HG03045 (cell line): ENCODE measurements at regions not wholly inside any gene's neighbourhood (a gene's known extent, or its start where the extent isn't known, plus 50 kb on each side); places are given as distances from the start of the nearest gene placed in this dataset.

ENCODE experiments used
- ATAC-seq: cut with Tn5 transposase; IDR thresholded peaks from one replicate; pipeline ENCODE4 v1.9.1; 2021; ENCODE audit warnings: mild to moderate bottlenecking, moderate library complexity; ENCODE audit not compliant: unreplicated experiment

DNA sequence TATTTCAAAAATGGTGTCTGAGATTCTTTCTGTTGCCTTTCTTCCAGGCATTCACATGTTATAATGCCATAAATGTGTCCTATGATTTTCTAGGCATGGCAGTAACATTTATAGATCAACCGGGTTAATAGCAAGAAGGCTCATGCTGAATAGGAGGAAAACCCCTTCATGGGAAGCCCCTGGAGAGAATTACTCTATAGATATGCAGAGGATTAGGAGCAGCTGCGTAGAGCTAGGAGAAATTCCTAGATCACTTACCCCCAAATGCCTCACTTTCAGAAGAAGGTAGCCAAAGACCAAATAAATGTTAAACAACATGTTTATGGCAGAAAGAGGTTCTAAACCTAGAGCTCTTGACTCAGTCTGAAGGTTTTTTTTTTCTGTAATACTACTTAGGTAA is 153.4 kb upstream of the CTNNA2 start:
- no peak for ATAC-seq

DNA sequence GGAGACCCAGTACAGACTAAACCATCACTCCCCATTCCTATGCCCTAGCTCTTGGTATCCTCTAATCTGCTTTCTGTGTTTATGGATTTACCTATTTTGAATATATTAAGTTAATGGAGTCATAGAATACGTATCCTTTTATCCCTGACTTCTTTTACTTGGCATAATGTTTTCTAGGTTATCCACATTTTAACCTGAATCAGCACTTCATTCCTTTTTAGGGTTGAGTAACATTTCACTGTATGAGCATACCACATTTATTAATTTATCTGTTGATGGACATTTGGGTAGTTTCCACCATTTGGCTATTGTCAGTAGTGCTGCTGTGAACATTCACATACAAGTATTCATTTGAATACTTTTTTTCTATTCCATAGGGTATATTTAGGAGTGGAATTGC is 157.3 kb upstream of the CTNNA2 start:
- ATAC-seq = no peak

DNA sequence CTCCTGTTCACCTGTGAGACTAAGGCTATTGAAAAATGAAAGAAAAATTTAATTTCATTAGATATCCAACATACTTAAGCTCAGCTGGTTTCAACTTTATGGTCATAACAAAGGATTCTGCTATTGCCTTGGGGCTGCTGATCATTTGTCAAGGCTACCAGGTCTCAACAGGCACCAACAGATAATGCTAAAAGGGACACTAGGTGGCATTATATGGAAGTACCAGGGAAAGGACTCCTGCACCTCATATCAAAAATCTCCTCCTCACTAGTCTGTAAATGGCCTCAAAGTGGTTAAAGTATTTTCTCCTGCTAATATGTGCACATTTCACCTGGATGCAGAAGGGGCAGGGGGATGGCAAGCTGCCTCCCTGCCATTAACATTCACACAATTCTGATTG is 167.9 kb upstream of the REG3A start:
- ATAC-seq = no peak

DNA sequence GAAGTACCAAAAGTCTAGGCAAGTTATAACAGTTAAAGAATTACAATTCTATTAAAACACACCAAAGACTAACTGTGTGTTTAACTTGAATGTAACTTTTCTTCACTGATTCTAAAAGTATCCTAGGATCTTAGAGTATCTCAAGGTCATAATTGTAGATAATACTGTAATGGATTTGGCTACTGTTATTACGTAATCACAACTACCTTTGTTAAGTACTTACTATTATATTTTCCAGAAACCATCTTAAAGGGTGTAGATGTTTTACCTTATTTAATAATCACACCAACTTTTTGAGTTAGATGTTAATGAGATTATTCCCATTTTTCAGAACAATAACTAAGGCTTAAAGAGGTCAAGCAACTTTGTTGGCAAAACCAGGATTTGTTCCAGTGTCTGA is 161.3 kb upstream of the REG3A start:
- ATAC-seq = no peak

DNA sequence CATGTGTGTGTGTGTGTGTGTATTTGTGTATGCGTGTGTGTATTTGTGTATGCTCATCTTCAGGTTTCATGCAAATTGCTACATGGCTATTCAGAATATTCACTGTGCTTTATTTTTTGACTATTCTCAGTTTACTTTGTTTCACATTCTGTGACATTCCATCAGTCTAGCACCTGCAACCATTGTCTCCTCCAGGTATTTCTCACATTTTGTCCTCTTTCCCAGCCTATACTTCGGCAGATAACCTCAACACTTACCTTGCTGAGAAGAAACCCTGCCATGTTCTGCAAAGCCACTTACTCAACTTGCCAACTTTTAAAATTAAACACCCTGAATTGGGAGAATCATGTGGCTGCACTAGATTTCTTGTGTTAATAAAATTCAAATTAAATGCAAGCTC is 135.4 kb upstream of the REG3A start:
- ATAC-seq = no peak

DNA sequence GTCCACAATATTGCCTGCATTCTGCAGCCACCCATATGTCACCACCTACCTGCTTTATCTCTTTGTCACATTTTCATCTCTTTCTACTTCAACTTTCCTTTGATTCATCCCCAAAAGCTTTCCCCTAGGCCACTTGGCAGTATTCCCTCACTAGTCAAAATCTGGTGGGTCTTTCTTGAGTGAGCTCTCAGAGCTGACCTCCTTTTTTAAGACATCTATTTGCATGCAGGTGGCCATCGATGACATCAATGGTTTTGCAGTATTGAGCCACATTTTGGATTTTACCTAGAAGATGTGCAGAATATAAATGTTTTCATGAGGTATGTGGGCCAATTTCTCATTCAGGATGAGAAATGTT is 133.4 kb upstream of the REG3A start:
- no peak for ATAC-seq

DNA sequence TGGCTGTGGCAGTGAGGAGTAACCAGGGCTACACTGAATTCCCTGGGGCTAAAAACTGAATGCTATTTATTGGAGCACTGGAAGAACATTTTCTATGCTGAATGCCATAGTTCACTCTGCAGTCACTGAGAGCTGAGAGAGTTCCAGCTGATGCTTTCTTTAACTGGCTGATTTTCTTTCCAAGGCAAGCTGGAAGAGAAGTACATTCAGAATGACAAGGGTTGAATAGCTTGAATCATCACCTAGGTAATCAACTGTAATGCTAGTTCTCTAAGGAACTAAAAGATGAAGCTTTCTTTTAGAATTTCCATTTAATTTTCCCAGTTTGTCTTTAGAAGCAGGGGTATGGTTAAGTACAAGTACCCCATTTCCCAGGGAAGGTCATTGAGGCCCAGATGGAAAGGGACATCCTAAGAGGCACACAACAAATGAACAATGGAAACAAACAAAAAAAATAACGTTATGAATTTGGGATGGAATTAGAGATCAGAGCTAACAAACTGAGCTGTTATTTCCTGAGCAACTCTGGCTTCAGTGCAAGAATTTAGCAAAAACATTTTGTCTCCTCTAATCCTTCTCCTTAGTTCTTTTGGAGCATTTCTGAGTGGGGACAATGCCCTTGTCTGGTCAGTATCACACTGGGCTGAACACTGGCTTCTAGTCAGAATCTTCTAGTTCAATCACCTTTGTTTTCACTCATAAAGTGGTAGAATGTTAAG is 132.8 kb upstream of the REG3A start:
- no peak for ATAC-seq

DNA sequence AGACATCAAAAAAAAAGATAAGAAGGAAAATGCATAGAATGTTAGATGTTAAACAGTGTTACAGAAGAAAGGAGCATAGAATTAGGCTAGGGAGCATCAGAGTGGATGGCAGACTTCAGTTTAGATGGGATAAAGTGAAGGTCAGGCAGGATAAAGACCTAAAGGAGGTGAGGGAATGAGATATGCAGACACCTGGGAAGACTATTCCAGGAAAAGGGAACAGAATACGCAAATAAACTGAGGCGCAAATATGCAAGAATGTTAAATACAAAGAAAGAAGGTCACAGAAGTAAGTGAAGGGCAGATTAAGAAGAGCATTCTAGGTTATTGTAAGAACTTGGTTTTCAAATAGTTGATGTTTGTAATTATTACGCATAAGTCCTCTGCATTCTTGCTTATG is 116.3 kb upstream of the REG3A start:
- no peak for ATAC-seq

DNA sequence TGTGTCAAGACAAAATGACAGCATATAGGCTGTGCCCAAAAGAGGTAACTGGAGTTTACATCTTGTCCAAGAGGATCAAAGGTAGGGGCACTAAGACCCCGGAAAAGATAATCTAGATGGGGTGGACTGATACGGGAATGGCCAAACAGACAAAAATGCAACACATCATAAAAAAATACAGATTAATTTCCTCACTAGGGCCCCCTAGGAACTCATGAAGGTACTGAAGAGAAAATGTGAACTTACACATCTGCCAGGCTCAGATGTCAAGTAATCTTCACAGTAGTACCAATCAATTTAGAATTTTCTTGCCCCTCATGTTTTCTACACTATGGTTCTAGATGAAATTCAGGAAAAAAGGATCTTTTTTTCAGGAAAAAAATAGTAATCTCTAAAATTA is 115.6 kb upstream of the REG3A start:
- no peak for ATAC-seq

DNA sequence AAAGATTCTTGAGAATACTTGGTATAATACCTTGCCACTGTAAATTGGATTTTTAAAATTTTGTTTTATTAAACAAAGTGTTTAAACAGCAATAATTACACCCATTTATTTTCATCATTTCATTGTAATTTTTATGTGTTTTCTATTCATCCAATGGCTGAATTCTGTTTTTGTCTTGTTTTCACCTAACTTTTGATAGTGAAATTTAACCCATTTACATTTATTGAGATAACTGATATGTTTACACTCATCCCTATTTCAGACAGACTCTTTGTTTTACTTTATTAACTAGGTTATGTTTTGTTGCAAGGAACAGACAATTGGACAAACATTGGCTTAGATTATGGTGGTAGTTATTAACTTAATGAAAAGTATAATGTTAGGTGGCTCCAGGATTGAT is 113.1 kb upstream of the REG3A start:
- no peak for ATAC-seq

DNA sequence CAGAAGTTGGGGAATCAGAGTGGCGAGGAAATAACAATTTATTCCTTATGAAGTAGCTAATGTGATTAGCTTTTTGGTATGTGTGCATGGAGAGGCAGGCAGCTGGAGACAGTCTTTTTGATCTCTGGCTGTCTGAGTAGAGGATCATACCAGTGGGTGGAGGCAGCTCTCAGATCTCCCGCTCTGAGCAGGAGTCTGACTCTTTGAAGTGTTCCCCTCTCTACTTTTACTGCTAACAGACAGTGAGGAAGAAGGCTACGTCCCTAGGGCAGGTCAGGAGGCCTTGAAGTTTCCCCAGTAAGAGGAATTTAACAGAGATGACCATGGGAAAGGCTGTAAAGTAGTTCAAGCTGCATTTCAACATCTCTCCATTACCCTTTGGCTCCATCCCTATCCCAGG is 111.9 kb upstream of the REG3A start:
- no peak for ATAC-seq

DNA sequence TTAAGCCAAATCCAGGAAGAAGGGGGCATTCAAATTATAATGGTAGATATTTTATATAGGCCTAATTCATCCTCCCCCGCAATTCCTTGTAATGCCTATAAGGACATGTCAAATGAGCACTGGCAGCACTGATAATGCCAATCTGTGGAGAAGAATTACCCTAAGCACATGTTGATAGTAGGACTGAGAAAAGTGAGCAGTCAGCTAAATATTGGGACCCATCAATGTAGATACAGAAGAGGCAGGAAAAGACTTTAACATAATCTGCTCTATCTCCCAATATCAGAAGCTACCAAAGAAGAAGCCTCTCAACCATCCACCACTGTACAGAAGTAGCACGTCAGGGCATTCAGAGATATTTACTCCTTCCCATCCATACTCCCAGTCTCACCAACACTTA is 101.3 kb upstream of the REG3A start:
- no peak for ATAC-seq

DNA sequence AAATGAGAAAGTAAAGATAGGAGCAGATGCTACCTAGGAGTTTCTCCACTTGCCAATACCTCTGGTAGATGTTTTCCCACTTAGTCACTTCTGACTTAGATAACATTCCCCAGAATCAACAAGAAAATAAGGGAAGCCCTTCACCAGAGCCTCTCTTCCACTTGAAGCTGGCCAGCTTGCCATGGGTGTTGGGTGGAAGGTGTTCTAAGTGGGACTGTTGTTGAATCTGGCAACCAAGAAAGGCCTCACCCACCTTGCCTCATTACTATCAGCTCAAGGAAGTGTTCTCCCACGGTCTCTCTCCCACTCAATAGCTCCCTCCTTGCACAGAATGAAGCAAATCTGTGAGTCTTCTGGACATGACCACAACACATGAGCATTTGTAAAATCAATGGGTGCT is 100.4 kb upstream of the REG3A start:
- no peak for ATAC-seq

DNA sequence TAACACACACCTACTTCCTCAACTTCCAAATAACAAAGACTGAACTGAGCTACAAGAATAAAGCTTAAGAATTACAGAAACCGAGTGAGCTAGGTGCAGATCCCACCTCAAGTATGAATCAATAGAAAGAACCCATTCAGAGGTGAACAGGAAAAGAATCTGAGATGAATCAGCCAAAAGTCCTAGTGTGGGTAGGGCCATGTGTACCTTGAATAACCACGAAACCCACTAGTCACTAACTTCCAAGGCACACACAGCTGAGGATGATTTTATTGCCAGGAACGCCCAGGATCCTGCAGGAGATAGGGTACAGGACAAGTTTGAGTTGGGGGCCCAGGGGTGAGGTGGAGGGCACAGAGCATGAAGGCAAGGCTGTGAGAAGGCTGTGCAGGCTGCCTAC is 99.7 kb upstream of the REG3A start:
- ATAC-seq = no peak

DNA sequence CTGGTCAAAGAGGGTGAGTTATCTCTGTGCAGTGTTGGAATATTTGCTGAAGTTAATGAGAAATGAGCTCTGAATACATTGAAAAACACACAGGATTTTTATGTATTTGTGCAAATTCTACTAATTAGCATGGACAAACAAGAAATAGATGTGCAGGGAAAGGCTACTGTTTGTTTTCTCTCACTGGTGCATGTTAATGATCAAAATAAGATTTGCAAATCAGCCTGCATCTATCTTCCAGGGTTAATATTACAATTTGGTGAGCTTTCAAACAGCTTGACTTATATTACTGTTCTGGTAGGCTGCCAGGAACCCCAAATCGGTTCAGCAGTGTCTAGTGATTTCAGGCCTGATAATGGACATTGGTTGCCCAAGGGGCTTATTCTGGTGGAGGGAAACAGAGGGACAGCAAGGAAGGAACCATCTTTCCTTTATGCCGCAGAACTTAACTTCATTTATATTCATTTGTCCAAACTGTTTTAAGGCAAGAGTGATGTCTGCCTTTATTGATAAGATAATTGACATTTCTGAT is 93.8 kb upstream of the REG3A start:
- ATAC-seq = no peak

DNA sequence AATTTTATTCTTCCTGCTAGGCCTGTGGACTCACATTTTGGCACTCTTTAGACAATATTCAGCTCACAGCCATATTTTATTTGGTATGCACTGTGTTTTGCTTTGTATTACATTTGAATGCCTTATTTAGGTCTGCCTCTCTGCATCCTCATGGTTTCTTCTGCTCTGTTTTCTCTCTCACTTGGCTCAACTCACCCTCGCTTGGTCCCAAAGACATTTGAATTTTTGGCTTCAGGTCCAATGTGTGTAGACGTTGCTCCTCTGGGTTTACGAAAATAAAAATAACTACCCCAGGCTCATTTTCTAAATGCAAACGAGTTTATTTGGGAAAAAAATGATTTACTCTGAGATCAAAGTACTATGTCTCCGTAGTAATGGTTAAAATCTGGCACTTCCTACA is 91.1 kb upstream of the REG3A start:
- ATAC-seq = no peak

DNA sequence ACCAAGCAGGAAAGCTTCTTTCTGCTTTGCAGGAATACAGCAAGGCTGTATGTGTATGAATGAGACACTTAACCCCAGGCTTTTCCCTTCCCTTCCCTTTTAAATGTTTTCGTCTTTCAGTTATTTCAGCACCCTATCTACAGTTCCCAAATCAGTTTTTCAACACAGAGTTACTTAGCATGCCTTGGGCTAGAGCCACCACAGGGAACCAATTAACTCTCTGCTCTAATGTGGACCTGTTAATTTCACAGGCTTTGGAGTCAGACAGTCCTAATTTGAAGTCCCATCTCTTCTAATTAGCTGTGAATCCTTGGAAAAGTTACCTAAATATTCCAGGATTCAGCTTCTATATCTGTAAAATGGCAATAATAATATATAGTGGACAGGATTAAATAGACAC is 89.2 kb upstream of the REG3A start:
- no peak for ATAC-seq

DNA sequence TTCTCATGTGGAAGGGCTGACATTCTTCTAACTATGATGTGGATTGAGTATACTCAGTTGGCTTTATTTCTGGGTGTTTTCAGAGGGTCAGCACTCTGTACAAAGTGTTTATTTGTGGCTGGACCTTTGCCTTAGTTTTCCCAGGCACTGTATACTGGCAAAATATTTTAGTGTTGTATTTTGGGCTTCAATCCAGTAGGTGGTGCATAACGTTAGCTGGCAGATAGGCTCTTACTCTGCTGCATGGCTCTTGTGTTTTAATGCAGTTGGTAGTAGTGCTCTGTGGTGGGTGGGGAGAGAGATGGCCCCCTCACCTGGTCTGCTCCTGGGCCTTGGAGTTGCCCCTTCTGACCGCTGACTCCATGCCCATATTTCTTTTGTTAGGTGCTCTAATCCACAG is 75.6 kb upstream of the REG3A start:
- no peak for ATAC-seq

DNA sequence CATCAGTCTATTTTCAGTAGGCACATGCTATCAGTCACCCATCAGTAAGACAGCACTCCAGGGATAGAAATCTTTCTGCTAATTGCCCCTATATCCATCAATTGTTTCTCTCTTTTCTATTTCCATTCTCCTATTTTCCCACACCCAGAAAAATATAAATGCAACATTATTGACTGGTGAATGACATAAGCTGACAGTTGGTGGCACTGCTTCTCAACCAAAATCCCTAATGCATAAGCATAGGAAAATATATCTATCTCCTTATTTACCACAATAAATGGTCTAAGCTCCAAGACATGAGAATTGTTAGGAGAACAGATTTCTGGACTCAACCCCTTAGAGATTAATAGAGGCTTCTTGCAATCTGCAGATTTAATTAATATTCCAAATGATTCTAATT is 64.0 kb upstream of the REG3A start:
- ATAC-seq = no peak

DNA sequence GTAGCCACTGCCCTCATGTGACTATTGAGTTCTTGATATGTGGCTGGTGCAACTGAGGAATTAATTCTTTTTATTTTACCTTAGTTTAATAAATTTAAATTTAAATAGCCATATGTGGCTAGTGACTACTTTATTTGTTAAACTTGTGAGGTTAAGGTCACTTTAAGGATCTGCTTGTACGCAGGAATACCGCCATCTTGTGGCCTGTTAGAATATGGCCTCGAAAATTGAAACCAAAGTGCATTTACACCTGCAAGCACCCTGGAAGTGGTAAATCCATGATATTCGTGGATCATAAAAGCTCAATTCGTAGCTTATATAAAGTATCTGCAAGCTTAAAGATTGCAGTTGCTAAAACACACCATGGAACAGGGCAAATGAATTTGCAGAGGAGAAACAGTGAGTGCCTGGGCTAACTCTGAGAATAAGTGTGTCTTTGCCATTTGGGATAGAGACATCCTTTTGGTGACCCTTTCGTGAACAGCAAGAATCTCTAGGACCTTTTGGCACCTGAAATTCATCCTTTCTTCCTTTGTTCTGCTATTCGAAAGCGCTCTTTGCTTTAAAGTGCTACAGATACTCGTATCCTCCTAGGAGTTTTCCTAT is 59.9 kb upstream of the REG3A start:
- peak; percentile 69 for ATAC-seq

DNA sequence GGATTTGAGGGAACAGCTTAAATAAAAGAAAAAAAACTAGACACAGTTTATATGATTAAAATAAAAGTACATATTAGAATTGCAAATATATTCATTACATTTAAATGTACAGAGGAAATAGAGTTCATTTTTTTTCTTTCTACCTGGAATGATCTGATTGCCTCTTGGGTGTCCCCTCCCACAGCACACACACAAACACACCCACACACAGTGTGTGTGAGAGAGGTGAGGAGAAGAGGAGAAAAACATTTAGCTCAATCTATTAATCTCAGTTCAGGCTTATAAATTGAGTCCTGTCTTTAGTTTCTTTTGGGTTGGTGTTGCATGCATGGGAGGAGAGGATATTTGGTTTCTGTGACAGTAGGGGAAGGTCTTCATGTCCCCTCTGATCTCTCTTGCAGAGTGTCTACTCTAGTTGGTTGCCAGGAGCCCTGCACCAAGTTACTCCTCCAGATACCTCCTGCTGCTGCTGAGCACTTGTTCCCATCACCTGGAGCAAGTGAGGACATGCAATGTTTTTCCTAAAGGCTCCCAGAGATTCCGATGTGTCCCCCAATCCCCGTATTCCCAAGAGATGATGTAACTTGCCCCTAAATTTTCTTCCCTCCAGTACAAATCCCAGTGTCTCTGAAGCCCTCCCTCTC is 50.8 kb upstream of the REG3A start:
- ATAC-seq = no peak
